ENCODE measurements at regions not wholly inside any gene's neighbourhood (a gene's known extent, or its start where the extent isn't known, plus 50 kb on each side); places are given as distances from the start of the nearest gene placed in this dataset.
A peak's percentile ranks its signal among the peaks of the same experiment; 100 is the strongest.

DNA sequence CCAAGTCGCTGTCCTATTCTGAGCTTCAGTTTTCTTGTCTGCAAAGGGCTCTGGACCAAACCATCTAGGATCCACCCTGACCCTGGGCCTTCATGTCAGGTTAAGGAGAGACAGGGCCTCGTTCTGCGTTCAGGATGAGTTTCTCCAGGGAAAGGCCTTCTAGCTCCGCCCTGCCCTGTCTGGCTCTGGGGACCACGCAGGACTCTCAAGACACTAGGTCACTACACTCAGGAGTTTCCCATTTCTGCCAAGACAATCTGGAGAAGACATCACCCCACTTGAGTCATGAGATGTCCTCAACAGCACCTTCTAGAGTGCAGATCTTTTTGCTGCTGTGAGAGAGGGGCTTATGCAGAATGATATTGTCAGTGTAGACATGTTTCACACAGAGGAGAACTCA, 53.2 kb upstream of the KCNMB1 start:
- peaks cover 0 to 6% (median 0%) of the 10 kb centered on the region in 4 donors for H3K9me3 ChIP-seq
- no peak for ATAC-seq (ENCODE audit: low FRiP score in 2 of 2)
- no peaks in the 10 kb centered on the region for H3K4me1 ChIP-seq
- DNase-seq, result no peak
- no peaks in the 10 kb centered on the region for H3K36me3 ChIP-seq
- TF ChIP-seq POLR2A (IDR thresholded peaks at IDR 0.05) (no peak), POLR2AphosphoS5 (IDR thresholded peaks at IDR 0.05) (no peak), CTCF (IDR thresholded peaks at IDR 0.05) (no peak), EP300 (IDR thresholded peaks at IDR 0.05) (no peak)
- 78 to 83% methylated on average over 4 to 5 of the region's 5 CpGs for WGBS, 2 donors
- no peaks in the 10 kb centered on the region for H3K27me3 ChIP-seq
- no peak overlapping the region for H3K27ac ChIP-seq
- H3K4me3 ChIP-seq, result no peak overlapping the region

DNA sequence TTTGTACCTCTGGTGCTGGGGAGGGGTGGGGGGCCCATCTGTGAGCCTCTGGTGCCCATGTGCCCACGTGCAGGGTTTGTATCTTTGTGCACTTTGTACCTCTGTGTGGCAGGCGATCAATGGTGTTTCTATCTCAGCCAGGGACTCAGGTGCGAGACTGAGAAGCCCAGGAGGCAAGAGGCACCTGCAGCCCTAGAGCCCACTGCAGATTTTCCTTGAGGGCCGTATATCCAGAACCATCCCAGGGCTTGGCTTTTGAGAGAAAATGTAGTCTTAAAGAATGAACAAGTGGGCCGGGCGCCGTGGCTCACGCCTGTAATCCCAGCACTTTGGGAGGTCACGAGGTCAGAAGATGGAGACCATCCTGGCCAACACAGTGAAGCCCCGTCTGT, 52.2 kb upstream of the KCNMB1 start:
- no peaks in the 10 kb centered on the region for H3K4me1 ChIP-seq
- WGBS, 2 donors, result 93 to 98% methylated on average over 10 of the region's 10 CpGs
- H3K9me3 ChIP-seq, result no peaks in the 10 kb centered on the region
- H3K27ac ChIP-seq, result no peak overlapping the region
- H3K36me3 ChIP-seq, result no peaks in the 10 kb centered on the region
- peak in 1 of 2 donors; percentile 45 for DNase-seq
- no peaks in the 10 kb centered on the region for H3K27me3 ChIP-seq
- no peak overlapping the region for H3K4me3 ChIP-seq
- TF ChIP-seq CTCF (IDR thresholded peaks at IDR 0.05), result no peak
- TF ChIP-seq POLR2A (IDR thresholded peaks at IDR 0.05), result no peak
- TF ChIP-seq EP300 (IDR thresholded peaks at IDR 0.05), result no peak
- ATAC-seq (ENCODE audit: low FRiP score in 2 of 2), result no peak

GRCh38 chr5:170440771-170441392, 51.7 kb upstream of the KCNMB1 start:
- Histone ChIP-seq H3K27ac (no peak overlapping the region), H3K4me1 (no peaks in the 10 kb centered on the region), H3K27me3 (no peaks in the 10 kb centered on the region), H3K4me3 (no peak overlapping the region), H3K9me3 (no peaks in the 10 kb centered on the region), H3K36me3 (no peaks in the 10 kb centered on the region)
- 85 to 86% methylated on average over 8 to 9 of the region's 9 CpGs for WGBS, 2 donors
- ATAC-seq (ENCODE audit: low FRiP score in 2 of 2) (no peak), DNase-seq (no peak)
- TF ChIP-seq CTCF (IDR thresholded peaks at IDR 0.05) (no peak), POLR2A (IDR thresholded peaks at IDR 0.05) (no peak), EP300 (IDR thresholded peaks at IDR 0.05) (no peak), POLR2AphosphoS5 (IDR thresholded peaks at IDR 0.05) (no peak)

GRCh38 chr5:170439944-170440269, 50.7 kb upstream of the KCNMB1 start:
- TF ChIP-seq CTCF (IDR thresholded peaks at IDR 0.05), result no peak
- no peak for TF ChIP-seq POLR2AphosphoS5 (IDR thresholded peaks at IDR 0.05)
- TF ChIP-seq EP300 (IDR thresholded peaks at IDR 0.05), result no peak
- no peak for TF ChIP-seq POLR2A (IDR thresholded peaks at IDR 0.05)
- DNase-seq (no peak), ATAC-seq (ENCODE audit: low FRiP score in 2 of 2) (no peak)
- Histone ChIP-seq H3K27ac (no peak overlapping the region), H3K27me3 (no peaks in the 10 kb centered on the region), H3K9me3 (no peaks in the 10 kb centered on the region), H3K4me1 (peaks cover 0 to 3% (median 0%) of the 10 kb centered on the region in 4 donors), H3K4me3 (no peak overlapping the region), H3K36me3 (no peaks in the 10 kb centered on the region)
- 91 to 98% methylated on average over 8 of the region's 8 CpGs for WGBS, 2 donors

DNA sequence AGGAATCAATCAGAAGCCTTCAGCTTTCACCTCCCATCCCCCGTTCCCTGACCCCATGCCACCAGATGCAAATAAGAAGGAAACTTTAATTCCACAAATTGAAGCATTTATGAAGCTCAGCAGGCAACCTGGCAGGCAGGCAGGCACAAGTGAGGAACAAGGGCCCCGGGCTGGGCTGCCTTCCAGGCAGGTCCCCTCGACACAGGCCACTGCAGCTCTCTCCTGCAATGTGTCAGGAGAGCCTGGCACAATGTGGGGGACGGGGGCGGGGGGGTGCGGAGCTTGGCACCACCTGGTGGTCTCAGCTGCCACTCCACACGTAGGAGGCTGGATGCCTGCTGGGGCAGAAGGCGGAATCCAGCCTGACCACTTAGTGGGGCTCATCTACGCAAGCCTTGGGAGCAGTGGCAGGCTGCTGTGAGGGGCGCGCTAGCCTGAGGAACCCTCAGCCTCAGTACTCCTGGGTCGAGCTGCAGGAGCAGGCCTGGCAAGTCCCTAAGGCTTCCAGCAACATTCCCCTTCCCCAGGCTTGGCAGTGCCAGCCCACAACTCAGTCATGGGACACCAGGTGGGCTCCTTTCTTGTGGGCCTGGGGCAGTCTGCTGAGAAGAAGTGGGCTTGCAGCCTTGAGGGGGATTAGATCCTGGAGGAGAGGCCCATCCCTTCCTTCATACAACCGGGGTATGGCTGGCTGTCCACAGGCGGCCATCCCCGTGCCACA, 50.2 kb upstream of the KCNMB1 start:
- no peaks in the 10 kb centered on the region for H3K36me3 ChIP-seq
- ATAC-seq (ENCODE audit: low FRiP score in 2 of 2), result no peak
- no peaks in the 10 kb centered on the region for H3K27me3 ChIP-seq
- no peaks in the 10 kb centered on the region for H3K9me3 ChIP-seq
- peaks cover 0 to 3% (median 0%) of the 10 kb centered on the region in 4 donors for H3K4me1 ChIP-seq
- TF ChIP-seq CTCF (IDR thresholded peaks at IDR 0.05) (no peak), POLR2AphosphoS5 (IDR thresholded peaks at IDR 0.05) (no peak), POLR2A (IDR thresholded peaks at IDR 0.05) (no peak), EP300 (IDR thresholded peaks at IDR 0.05) (no peak)
- H3K27ac ChIP-seq, result no peak overlapping the region
- no peak overlapping the region for H3K4me3 ChIP-seq
- WGBS, 2 donors, result 75 to 81% methylated on average over 7 to 13 of the region's 15 CpGs
- DNase-seq, result peak in 1 of 2 donors; percentile 22

Data from upper lobe of left lung (tissue), 6 donors.